OCI-LY7 (cell line): ENCODE measurements at regions not wholly inside any gene's neighbourhood (a gene's known extent, or its start where the extent isn't known, plus 50 kb on each side); places are given as distances from the start of the nearest gene placed in this dataset.
"Not testable (repeated sequence)": the region's sequence is repeated elsewhere in the genome, so short reads cannot be mapped to it uniquely, and the experiment has no call there.

Source experiments
- BruUV-seq: library from RNA; stranded (reverse); fragments of 400-500 nt; replicated peaks from 2 replicates; lab custom pipeline; 2021; lab: Mats Ljungman, UMichigan
- CTCF ChIA-PET: fragments of 300-600 bp; sonication (Branson Sonifier 250); formaldehyde crosslinking; loops from one replicate; lab custom pipeline; 2022; ENCODE audit warnings: antibody characterized with exemption; ENCODE audit not compliant: unreplicated experiment; lab: Charles Lee
- POLR2A ChIA-PET: fragments of 300-600 bp; sonication (Branson Sonifier 250); formaldehyde crosslinking; loops from one replicate; lab custom pipeline; 2022; ENCODE audit warnings: antibody characterized with exemption; lab: Charles Lee
- DNase-seq: peaks from one replicate; pipeline ENCODE4 v3.0.0-alpha.2; 2015; ENCODE audit warnings: low spot score
- H2AFZ ChIP-seq: fragments of 200-600 bp; sonication (generic), shearing (Covaris generic); 2 replicates; pipeline ENCODE4 v1.6.1; 2014; ENCODE audit warnings: mild to moderate bottlenecking, antibody characterized with exemption, low read length, moderate library complexity
- H3K27ac ChIP-seq: fragments of 200-600 bp; sonication (generic); 2 replicates; pipeline ENCODE4 v1.5.1; 2014; ENCODE audit warnings: mixed run types, low read depth, mild to moderate bottlenecking, moderate library complexity, low read length, inconsistent platforms; ENCODE audit not compliant: poor library complexity, severe bottlenecking
- H3K36me3 ChIP-seq: fragments of 200-600 bp; sonication (generic); 2 replicates; pipeline ENCODE4 v1.6.1; 2014; ENCODE audit warnings: mild to moderate bottlenecking, antibody characterized with exemption, low read length, moderate library complexity, mixed read lengths; ENCODE audit not compliant: insufficient read depth
- H3K4me1 ChIP-seq: fragments of 200-600 bp; sonication (generic); 2 replicates; pipeline ENCODE4 v1.5.1; 2014; ENCODE audit warnings: mild to moderate bottlenecking, low read length; ENCODE audit not compliant: insufficient read depth, poor library complexity, severe bottlenecking
- H3K4me2 ChIP-seq: fragments of 200-600 bp; sonication (generic); 2 replicates; pipeline ENCODE4 v1.6.1; 2014; ENCODE audit warnings: mild to moderate bottlenecking, low read length
- H3K4me3 ChIP-seq: fragments of 200-600 bp; sonication (generic); 2 replicates; pipeline ENCODE4 v1.5.1; 2014; ENCODE audit warnings: mild to moderate bottlenecking, low read depth, low read length; ENCODE audit not compliant: poor library complexity, severe bottlenecking
- H3K79me2 ChIP-seq: fragments of 200-600 bp; sonication (generic); 2 replicates; pipeline ENCODE4 v1.6.1; 2016; ENCODE audit warnings: low read depth, mild to moderate bottlenecking, low read length, moderate library complexity, mixed read lengths; ENCODE audit not compliant: insufficient read depth
- H3K9me2 ChIP-seq: fragments of 200-600 bp; sonication (generic); 2 replicates; pipeline ENCODE4 v1.6.1; 2016; ENCODE audit warnings: mild to moderate bottlenecking, low read length, mixed read lengths; ENCODE audit not compliant: insufficient read depth
- H3K9me3 ChIP-seq: fragments of 200-600 bp; sonication (generic); 2 replicates; pipeline ENCODE4 v1.6.1; 2014; ENCODE audit warnings: mild to moderate bottlenecking, mixed run types, low read length, mixed read lengths
- H4K20me1 ChIP-seq: fragments of 200-600 bp; sonication (generic); 2 replicates; pipeline ENCODE4 v1.6.1; 2014; ENCODE audit warnings: mild to moderate bottlenecking, antibody characterized with exemption, low read length, moderate library complexity, mixed read lengths; ENCODE audit not compliant: insufficient read depth
- CTCF ChIP-seq: fragments of 200-600 bp; sonication (generic); conservative IDR thresholded peaks from 2 replicates; pipeline ENCODE4 v1.5.1; 2014; ENCODE audit warnings: mild to moderate bottlenecking, antibody characterized with exemption, low read length, moderate library complexity, mixed read lengths
- EZH2phosphoT487 ChIP-seq: fragments of 200-600 bp; sonication (generic); IDR thresholded peaks from 2 replicates; pipeline ENCODE4 v1.6.1; 2018; ENCODE audit warnings: low read depth, borderline replicate concordance, mild to moderate bottlenecking, mixed run types, antibody characterized with exemption, low read length, moderate library complexity, mixed read lengths
- intact Hi-C: fragments of 100-400 bp; cut with micrococcal nuclease; formaldehyde crosslinking; loops from one replicate; pipeline ENCODE4 v1.10.0; 2022; ENCODE audit not compliant: unreplicated experiment

DNA sequence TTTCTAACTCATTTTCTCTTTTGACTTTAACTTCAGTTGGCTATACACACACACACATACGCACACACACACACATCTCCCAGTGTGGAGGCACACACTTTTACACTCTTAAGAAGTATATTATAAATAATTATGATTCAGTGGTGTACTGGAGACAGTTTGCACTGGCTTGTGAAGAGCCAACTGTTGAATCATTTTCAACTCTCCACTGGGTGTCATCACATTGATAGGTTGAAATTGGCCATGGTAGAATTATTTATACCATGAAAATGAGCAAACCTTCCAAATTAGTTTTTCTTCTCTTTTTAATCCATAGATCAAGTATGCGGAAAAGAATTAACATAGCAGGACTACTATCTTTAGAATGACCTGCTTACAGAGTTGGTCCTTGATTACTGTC is 407.1 kb downstream of the BMP2 start:
- no peak for DNase-seq
- BruUV-seq, result no TSS peak
- Histone ChIP-seq H3K9me2 (no peaks in the 10 kb centered on the region), H3K9me3 (no peaks in the 10 kb centered on the region), H3K4me2 (no peak overlapping the region), H3K79me2 (no peaks in the 10 kb centered on the region), H4K20me1 (no peaks in the 10 kb centered on the region), H3K4me3 (no peak overlapping the region), H3K36me3 (no peaks in the 10 kb centered on the region), H3K27ac (no peak overlapping the region), H2AFZ (no peak overlapping the region), H3K4me1 (no peaks in the 10 kb centered on the region)
- POLR2A ChIA-PET, result no interaction called here
- CTCF ChIA-PET, result no interaction called here
- intact Hi-C loops, result no loop called here
- TF ChIP-seq CTCF (no peak), EZH2phosphoT487 (no peak)

DNA sequence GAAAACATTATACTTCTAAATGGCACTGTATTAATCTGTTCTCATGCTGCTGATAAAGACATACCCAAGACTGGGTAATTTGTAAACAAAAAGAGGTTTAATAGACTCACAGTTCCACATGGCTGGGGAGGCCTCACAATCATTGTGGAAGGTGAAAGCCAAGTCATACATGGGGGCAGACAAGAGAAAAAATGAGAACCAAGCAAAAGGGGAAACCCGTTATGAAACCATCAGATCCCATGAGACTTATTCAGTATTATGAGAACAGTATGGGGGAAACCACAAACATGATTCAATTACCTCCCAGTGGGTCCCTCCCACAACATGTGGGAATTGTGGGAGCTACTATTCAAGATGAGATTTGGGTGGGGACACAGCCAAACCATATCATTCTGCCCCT is 408.3 kb downstream of the BMP2 start:
- POLR2A ChIA-PET, H3K4me3 ChIP-seq, BruUV-seq, CTCF ChIA-PET, intact Hi-C loops, H3K4me1 ChIP-seq, DNase-seq, H3K36me3 ChIP-seq, H3K9me2 ChIP-seq, H3K27ac ChIP-seq, H2AFZ ChIP-seq, H4K20me1 ChIP-seq, H3K79me2 ChIP-seq, H3K4me2 ChIP-seq, H3K9me3 ChIP-seq: not testable (repeated sequence)

GRCh38 chr20:7178004-7178403 is 410.5 kb downstream of the BMP2 start:
- Histone ChIP-seq H3K4me3 (no peak overlapping the region), H3K36me3 (no peaks in the 10 kb centered on the region), H2AFZ (no peak overlapping the region), H4K20me1 (no peaks in the 10 kb centered on the region), H3K9me3 (no peaks in the 10 kb centered on the region), H3K4me2 (no peak overlapping the region), H3K79me2 (no peaks in the 10 kb centered on the region), H3K9me2 (no peaks in the 10 kb centered on the region), H3K27ac (no peak overlapping the region), H3K4me1 (no peaks in the 10 kb centered on the region)
- no TSS peak for BruUV-seq
- DNase-seq, result no peak
- TF ChIP-seq EZH2phosphoT487 (no peak), CTCF (no peak)
- intact Hi-C loops, result no loop called here
- POLR2A ChIA-PET, result no interaction called here
- CTCF ChIA-PET, result no interaction called here
